GM21529 (cell line): ENCODE measurements at regions not wholly inside any gene's neighbourhood (a gene's known extent, or its start where the extent isn't known, plus 50 kb on each side); places are given as distances from the start of the nearest gene placed in this dataset.

Experiments
- ATAC-seq: cut with Tn5 transposase; IDR thresholded peaks from one replicate; pipeline ENCODE4 v1.9.1; 2021; ENCODE audit not compliant: unreplicated experiment

- no peak for ATAC-seq
Observed at GRCh38 chr11:97361812-97362378, 972.1 kb downstream of the JRKL start.

GRCh38 chr11:97363331-97363730, 973.5 kb downstream of the JRKL start:
- ATAC-seq, result no peak

- ATAC-seq, result no peak
Observed at GRCh38 chr11:97364047-97364446, 974.2 kb downstream of the JRKL start.

GRCh38 chr11:97367406-97368083, 977.7 kb downstream of the JRKL start:
- ATAC-seq, result no peak

- ATAC-seq, result no peak
Observed at GRCh38 chr11:97389270-97389669, 999.5 kb downstream of the JRKL start.

GRCh38 chr11:97398246-97398645, 1008.4 kb downstream of the JRKL start:
- no peak for ATAC-seq

GRCh38 chr11:97409141-97409540, 1019.3 kb downstream of the JRKL start:
- no peak for ATAC-seq

GRCh38 chr11:97414801-97415200, 1025.0 kb downstream of the JRKL start:
- no peak for ATAC-seq

GRCh38 chr11:97419729-97420128, 1029.9 kb downstream of the JRKL start:
- no peak for ATAC-seq

GRCh38 chr11:97428247-97428790, 1038.5 kb downstream of the JRKL start:
- ATAC-seq, result no peak

- ATAC-seq, result no peak
Observed at GRCh38 chr11:97430877-97431276, 1041.1 kb downstream of the JRKL start.

GRCh38 chr11:97432926-97433325, 1043.1 kb downstream of the JRKL start:
- ATAC-seq, result no peak

GRCh38 chr11:97445561-97445960, 1055.7 kb downstream of the JRKL start:
- ATAC-seq, result no peak

- no peak for ATAC-seq
Observed at GRCh38 chr11:97451441-97451840, 1061.6 kb downstream of the JRKL start.

- ATAC-seq, result no peak
Observed at GRCh38 chr11:97454988-97455387, 1065.2 kb downstream of the JRKL start.

GRCh38 chr11:97460091-97460490, 1070.3 kb downstream of the JRKL start:
- no peak for ATAC-seq

GRCh38 chr11:97461044-97461880, 1071.4 kb downstream of the JRKL start:
- no peak for ATAC-seq

GRCh38 chr11:97461934-97462333, 1072.1 kb downstream of the JRKL start:
- no peak for ATAC-seq

GRCh38 chr11:97463891-97464290, 1074.1 kb downstream of the JRKL start:
- no peak for ATAC-seq

GRCh38 chr11:97471480-97471879, 1081.7 kb downstream of the JRKL start:
- ATAC-seq, result no peak

GRCh38 chr11:97487387-97487786, 1097.6 kb downstream of the JRKL start:
- no peak for ATAC-seq

GRCh38 chr11:97498891-97499290, 1109.1 kb downstream of the JRKL start:
- no peak for ATAC-seq
